Esophagus muscularis mucosa (tissue), 3 donors: ENCODE measurements at regions not wholly inside any gene's neighbourhood (a gene's known extent, or its start where the extent isn't known, plus 50 kb on each side); places are given as distances from the start of the nearest gene placed in this dataset.

ENCODE experiments used
- POLR2A ChIP-seq: fragments of 450-650 bp; IDR thresholded peaks from one replicate; pipeline ENCODE4 v1.6.1; 2017; ENCODE audit warnings: antibody characterized with exemption, moderate library complexity, mild to moderate bottlenecking, low read depth
- POLR2AphosphoS5 ChIP-seq, 2 donors: sonication (generic); formaldehyde crosslinking; IDR thresholded peaks; one replicate each; pipeline ENCODE4 v1.6.1; 2017; ENCODE audit warnings: antibody characterized with exemption in 2 of 2
- TF ChIP-seq, protein P1 (sequence below), 3 experiments: fragments of 200-600 bp in 2 of 3; fragments of 450-650 bp in 1 of 3; sonication (generic) in 2 of 3; IDR thresholded peaks; one replicate each; pipeline ENCODE4 v1.5.1; 2017 to 2019; ENCODE audit warnings: antibody characterized with exemption in 3 of 3, mild to moderate bottlenecking in 2 of 3, moderate library complexity in 1 of 3

- TF ChIP-seq POLR2A (no peak), POLR2AphosphoS5 (IDR thresholded peaks at IDR 0.05) (no peak)
- TF ChIP-seq, protein P1, sequence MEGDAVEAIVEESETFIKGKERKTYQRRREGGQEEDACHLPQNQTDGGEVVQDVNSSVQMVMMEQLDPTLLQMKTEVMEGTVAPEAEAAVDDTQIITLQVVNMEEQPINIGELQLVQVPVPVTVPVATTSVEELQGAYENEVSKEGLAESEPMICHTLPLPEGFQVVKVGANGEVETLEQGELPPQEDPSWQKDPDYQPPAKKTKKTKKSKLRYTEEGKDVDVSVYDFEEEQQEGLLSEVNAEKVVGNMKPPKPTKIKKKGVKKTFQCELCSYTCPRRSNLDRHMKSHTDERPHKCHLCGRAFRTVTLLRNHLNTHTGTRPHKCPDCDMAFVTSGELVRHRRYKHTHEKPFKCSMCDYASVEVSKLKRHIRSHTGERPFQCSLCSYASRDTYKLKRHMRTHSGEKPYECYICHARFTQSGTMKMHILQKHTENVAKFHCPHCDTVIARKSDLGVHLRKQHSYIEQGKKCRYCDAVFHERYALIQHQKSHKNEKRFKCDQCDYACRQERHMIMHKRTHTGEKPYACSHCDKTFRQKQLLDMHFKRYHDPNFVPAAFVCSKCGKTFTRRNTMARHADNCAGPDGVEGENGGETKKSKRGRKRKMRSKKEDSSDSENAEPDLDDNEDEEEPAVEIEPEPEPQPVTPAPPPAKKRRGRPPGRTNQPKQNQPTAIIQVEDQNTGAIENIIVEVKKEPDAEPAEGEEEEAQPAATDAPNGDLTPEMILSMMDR (IDR thresholded peaks at IDR 0.05): no peak
These were observed 819.5 kb upstream of the ADGRB3 start for GRCh38 chr6:67815623-67816022.
